A673 (cell line): ENCODE measurements at regions not wholly inside any gene's neighbourhood (a gene's known extent, or its start where the extent isn't known, plus 50 kb on each side); places are given as distances from the start of the nearest gene placed in this dataset.
A peak's percentile ranks its signal among the peaks of the same experiment; 100 is the strongest.

Experiments used
- BruUV-seq: library from RNA; stranded (reverse); fragments of 400-500 nt; replicated peaks from 2 replicates; lab custom pipeline; 2021; lab: Mats Ljungman, UMichigan
- CTCF ChIA-PET: fragments of 300-600 bp; sonication (Branson Sonifier 250); formaldehyde crosslinking; loops from one replicate; lab custom pipeline; 2022; ENCODE audit warnings: antibody characterized with exemption; lab: Charles Lee
- POLR2A ChIA-PET: fragments of 300-600 bp; sonication (Branson Sonifier 250); formaldehyde crosslinking; loops from one replicate; lab custom pipeline; 2022; ENCODE audit warnings: antibody characterized with exemption; ENCODE audit not compliant: low non-redundant PET; lab: Charles Lee
- DNase-seq: peaks from one replicate; pipeline ENCODE4 v3.0.0-alpha.2; 2015; ENCODE audit warnings: low spot score
- H3K27ac ChIP-seq: fragments of 200-600 bp; sonication (generic); 2 replicates; pipeline ENCODE4 v1.5.1; 2016; ENCODE audit warnings: mixed run types, low read depth, mild to moderate bottlenecking, mixed read lengths, antibody characterized with exemption, low read length; ENCODE audit not compliant: poor library complexity, severe bottlenecking
- H3K27me3 ChIP-seq: fragments of 200-600 bp; sonication (generic); replicated peaks from 2 replicates; pipeline ENCODE4 v1.6.1; 2017; ENCODE audit warnings: mixed run types, low read depth, mild to moderate bottlenecking, mixed read lengths, antibody characterized with exemption, low read length; ENCODE audit not compliant: insufficient read depth, poor library complexity
- H3K36me3 ChIP-seq: fragments of 200-600 bp; sonication (generic); 2 replicates; pipeline ENCODE4 v1.6.1; 2016; ENCODE audit warnings: mixed run types, mild to moderate bottlenecking, mixed read lengths, antibody characterized with exemption, low read length; ENCODE audit not compliant: insufficient read depth, poor library complexity, severe bottlenecking
- H3K4me1 ChIP-seq: fragments of 200-600 bp; sonication (generic); 2 replicates; pipeline ENCODE4 v1.6.1; 2017; ENCODE audit warnings: mixed run types, mild to moderate bottlenecking, mixed read lengths, antibody characterized with exemption, low read length; ENCODE audit not compliant: insufficient read depth, poor library complexity, severe bottlenecking
- H3K4me3 ChIP-seq: fragments of 200-600 bp; sonication (generic); 2 replicates; pipeline ENCODE4 v1.5.1; 2016; ENCODE audit warnings: low read depth, mixed run types, mild to moderate bottlenecking, mixed read lengths, low read length; ENCODE audit not compliant: poor library complexity, severe bottlenecking
- H3K9me3 ChIP-seq: fragments of 200-600 bp; sonication (generic); 2 replicates; pipeline ENCODE4 v1.6.1; 2016; ENCODE audit warnings: mixed run types, low read depth, mild to moderate bottlenecking, mixed read lengths, antibody characterized with exemption, low read length; ENCODE audit not compliant: poor library complexity, severe bottlenecking
- CTCF ChIP-seq: fragments of 300-800, 200-600 bp; sonication (generic); conservative IDR thresholded peaks from 2 replicates; pipeline ENCODE4 v1.5.1; 2017; ENCODE audit warnings: low read depth, mild to moderate bottlenecking, antibody characterized with exemption, low read length, moderate library complexity, mixed read lengths
- EZH2 ChIP-seq: fragments of 200-600 bp; sonication (generic); IDR thresholded peaks from 2 replicates; pipeline ENCODE4 v1.6.1; 2017; ENCODE audit warnings: borderline replicate concordance, low read depth, mild to moderate bottlenecking, mixed read lengths, antibody characterized with exemption, low read length; ENCODE audit not compliant: poor library complexity, severe bottlenecking
- intact Hi-C: fragments of 100-400 bp; cut with micrococcal nuclease; formaldehyde crosslinking; loops from one replicate; pipeline ENCODE4 v1.10.0; 2022; ENCODE audit not compliant: unreplicated experiment

- no TSS peak for BruUV-seq
- no peak for TF ChIP-seq CTCF
- no peak for TF ChIP-seq EZH2
Observed at GRCh38 chr20:40397467-40397866, 291.6 kb downstream of the MAFB start.

GRCh38 chr20:40393197-40394079, 295.6 kb downstream of the MAFB start:
- Histone ChIP-seq H3K9me3 (no peaks in the 10 kb centered on the region), H3K36me3 (no peaks in the 10 kb centered on the region), H3K27ac (no peak overlapping the region), H3K27me3 (no peaks in the 10 kb centered on the region), H3K4me1 (no peaks in the 10 kb centered on the region), H3K4me3 (no peak overlapping the region)
- BruUV-seq = no TSS peak
- ChIA-PET POLR2A (no interaction called here), CTCF (no interaction called here)
- no peak for DNase-seq
- TF ChIP-seq EZH2 (no peak), CTCF (no peak)
- intact Hi-C loops = no loop called here

More at GRCh38 chr20:40397467-40397866, 291.6 kb downstream of the MAFB start:
- CTCF ChIA-PET = no interaction called here
- H3K36me3 ChIP-seq = no peaks in the 10 kb centered on the region
- no peaks in the 10 kb centered on the region for H3K4me1 ChIP-seq
- no peaks in the 10 kb centered on the region for H3K27me3 ChIP-seq
- no peak overlapping the region for H3K27ac ChIP-seq
- H3K9me3 ChIP-seq = no peaks in the 10 kb centered on the region
- intact Hi-C loops = no loop called here
- no peak for DNase-seq
- H3K4me3 ChIP-seq = no peak overlapping the region
- POLR2A ChIA-PET = no interaction called here

GRCh38 chr20:40390654-40391053, 298.4 kb downstream of the MAFB start:
- no peak overlapping the region for H3K27ac ChIP-seq
- intact Hi-C loops = no loop called here
- DNase-seq = peak; percentile 2
- ChIA-PET POLR2A (no interaction called here), CTCF (no interaction called here)
- H3K27me3 ChIP-seq = no peaks in the 10 kb centered on the region
- BruUV-seq = no TSS peak
- H3K9me3 ChIP-seq = no peaks in the 10 kb centered on the region
- H3K4me3 ChIP-seq = no peak overlapping the region
- H3K36me3 ChIP-seq = no peaks in the 10 kb centered on the region
- TF ChIP-seq CTCF = no peak
- no peak for TF ChIP-seq EZH2
- H3K4me1 ChIP-seq = no peaks in the 10 kb centered on the region
